HS-5 (cell line): ENCODE measurements at regions not wholly inside any gene's neighbourhood (a gene's known extent, or its start where the extent isn't known, plus 50 kb on each side); places are given as distances from the start of the nearest gene placed in this dataset.
"Not testable (repeated sequence)": the region's sequence is repeated elsewhere in the genome, so short reads cannot be mapped to it uniquely, and the experiment has no call there.

Source experiments
- DNase-seq: peaks from one replicate; pipeline ENCODE4 v3.0.0-alpha.2; 2012; ENCODE audit warnings: low read depth

DNA sequence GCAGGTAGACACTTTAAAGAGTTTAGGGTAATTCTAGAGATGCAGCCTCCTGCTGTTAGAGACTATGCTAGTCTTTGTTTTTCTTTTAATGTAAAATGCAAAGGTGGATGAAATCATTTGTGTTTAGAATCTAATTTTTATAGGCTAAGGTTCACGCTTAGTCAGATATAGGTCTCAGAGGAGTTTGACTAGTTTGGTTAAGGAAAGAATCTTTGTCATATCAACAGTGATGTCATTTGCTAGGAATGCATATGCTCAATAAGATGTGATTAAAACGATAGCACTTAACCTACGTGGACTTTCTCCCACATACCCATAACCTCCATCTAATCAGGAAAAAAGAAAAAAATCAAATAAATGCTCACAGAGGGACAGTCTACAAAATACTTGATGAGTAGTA is 859.3 kb upstream of the ATXN7L3B start:
- DNase-seq: peak; percentile 34

DNA sequence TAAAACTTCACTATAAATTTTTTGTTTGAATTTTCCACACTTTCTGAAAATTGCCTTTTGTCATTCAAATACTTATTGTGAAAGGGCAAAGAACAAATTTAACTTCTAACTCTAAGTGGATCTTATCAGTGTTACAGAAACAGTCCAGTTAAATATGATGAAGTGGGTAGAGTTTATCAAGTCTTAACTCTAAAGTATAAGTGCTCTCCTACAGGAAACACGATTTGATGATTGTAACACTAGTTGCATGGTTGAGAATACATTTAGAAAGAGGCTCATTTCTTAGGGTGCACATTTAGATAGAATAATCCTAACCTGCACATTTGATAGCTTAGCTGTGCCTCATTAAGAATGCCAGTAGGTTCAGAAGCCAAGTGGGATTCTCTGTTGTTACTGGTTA is 838.3 kb upstream of the ATXN7L3B start:
- DNase-seq: no peak

DNA sequence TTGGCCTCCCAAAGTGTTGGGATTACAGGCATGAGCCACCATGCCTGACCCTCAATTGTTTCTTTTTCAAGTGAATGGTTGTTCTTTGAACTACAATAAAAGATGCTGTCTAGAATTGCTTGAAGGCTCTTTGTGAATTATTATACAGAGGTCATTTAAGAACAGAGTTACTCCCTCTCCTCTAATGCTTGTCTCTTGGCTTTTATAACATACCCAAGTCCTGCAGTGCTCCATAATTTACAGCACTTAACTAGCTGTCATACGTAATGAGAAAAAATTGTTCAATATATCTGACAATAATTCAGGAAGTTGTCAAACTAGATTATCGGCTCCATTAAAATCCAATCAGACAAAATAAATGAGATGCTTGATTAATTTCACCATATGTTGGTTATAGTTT is 823.0 kb upstream of the ATXN7L3B start:
- no peak for DNase-seq

DNA sequence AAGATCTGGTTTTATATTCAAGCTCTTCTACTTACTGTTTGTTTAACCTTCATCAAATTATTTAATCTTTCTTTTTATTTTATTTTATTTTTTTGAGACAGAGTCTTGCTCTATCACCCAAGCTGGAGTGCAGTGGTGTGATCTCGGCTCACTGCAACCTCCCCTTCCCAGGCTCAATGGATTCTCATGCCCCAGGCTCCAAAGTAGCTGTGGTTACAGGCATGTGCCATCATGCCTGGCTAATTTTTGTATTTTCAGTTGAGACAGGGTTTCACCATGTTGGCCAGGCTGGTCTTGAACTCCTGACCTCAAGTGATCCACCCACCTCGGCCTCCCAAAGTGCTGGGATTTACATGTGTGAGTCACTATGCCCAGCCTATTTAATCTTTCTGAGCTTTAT is 821.5 kb upstream of the ATXN7L3B start:
- not testable (repeated sequence) for DNase-seq

DNA sequence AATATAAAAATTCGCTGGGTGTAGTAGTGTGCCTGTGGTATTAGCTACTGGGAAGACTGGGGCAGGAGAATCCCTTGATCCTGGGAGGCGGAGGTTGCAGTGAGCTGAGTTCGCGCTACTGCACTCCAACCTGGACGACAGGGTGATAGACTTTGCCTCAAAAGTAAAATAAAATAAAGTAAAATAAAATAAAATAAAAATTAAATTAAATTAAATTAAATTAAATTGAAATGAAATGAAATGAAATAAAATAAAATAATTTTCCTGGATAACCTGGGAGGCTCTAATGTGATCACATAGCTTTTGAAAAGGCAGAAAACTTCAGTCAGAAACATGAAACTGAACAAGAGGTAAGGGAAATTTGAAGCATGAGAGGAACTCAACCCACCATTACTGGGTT is 818.4 kb upstream of the ATXN7L3B start:
- DNase-seq: no peak

DNA sequence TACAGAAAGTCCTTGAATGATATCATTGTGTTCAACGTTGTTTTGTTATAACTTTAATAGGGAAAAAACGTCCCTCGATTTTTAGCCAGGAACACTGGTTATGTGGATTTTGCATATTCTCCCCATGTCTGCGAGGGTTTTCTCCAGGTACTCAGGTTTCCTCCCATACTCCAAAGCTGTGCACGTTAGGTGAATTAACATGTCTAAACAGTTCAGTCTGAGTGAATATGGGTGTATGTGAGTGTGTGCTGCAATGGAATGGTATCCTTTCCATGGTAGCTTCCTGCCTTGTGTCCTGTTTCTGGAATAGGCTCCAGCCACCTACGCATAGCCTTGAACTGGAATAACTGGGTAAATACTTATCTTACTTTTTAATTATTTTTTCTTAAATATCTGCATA is 810.8 kb upstream of the ATXN7L3B start:
- DNase-seq: no peak

DNA sequence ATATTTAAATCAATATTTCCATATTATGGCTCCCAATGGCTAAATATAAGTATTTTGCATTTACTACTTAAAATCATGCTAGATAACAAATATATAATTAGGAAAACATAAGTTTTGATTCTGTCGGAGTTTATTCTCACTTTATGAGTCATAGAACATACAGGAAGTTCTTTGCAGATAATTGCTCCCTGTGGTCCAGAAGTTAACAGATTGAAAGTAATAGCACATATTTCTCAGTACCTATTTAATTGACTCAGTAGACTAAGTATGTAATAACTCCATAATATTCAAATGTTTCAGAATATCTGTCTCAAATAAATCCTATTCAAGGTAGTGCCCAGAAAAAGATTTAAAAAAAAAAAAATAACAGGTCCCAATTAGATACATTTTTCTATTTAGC is 806.0 kb upstream of the ATXN7L3B start:
- DNase-seq: no peak

- DNase-seq: no peak
Measured at GRCh38 chr12:73769337-73769736, 768.3 kb upstream of the ATXN7L3B start.

GRCh38 chr12:73798523-73798922 is 739.1 kb upstream of the ATXN7L3B start:
- no peak for DNase-seq

GRCh38 chr12:73815072-73815645 is 722.5 kb upstream of the ATXN7L3B start:
- DNase-seq: no peak

DNA sequence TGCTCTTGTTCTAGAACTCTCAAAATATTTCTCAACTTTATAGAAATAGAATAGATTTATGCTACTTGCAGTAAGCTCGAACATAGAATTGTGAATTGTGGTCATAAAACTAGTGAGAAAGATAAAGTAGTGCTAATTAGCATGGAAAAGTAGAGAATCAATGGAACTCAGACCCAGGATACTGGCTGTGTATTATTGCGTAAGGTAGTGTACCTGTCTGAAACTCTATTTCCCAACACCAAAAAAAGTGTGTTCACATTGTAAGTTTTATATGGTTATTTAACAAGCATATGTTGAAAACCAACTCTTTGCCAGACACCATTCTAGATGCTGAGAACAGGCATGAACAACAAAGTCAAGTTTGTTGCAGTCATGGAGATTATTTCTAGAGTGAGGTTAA is 720.5 kb upstream of the ATXN7L3B start:
- no peak for DNase-seq

DNA sequence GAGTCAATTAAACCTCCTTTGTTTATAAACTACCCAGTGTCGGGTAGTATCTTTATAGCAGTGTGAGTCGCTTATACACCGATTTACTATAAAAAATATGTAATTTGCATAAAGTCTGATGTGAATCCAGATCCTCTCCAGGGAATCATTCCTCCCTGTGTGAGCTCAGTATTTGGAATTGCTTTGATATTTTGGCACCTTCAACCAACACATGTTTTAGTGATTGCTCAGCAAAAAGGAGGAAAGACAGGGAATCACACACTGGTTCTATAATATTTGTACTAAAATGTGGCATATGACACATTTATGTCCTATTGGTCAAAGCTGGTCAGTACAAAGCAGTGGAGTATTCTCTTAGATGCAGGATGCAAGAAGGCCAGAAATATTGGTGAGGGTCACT is 703.9 kb upstream of the ATXN7L3B start:
- peak; percentile 4 for DNase-seq

DNA sequence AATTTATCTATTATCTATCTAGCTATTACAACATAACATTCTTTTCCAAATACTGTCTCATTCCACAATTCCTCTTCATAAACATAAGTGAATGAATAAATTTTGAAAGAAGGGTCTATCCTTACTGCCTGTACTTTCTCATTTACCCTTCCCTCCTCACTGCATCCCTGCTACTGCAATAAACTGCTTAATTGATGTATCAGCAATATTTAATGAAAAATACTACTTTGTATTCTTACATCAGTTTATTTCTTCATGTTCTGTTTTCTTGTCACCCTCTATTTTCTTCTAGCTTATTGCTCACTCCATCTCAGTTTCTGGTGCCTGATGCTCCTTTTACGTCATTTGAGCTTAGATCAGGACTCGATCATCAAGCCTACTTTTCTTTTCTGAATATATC is 695.7 kb upstream of the ATXN7L3B start:
- no peak for DNase-seq

DNA sequence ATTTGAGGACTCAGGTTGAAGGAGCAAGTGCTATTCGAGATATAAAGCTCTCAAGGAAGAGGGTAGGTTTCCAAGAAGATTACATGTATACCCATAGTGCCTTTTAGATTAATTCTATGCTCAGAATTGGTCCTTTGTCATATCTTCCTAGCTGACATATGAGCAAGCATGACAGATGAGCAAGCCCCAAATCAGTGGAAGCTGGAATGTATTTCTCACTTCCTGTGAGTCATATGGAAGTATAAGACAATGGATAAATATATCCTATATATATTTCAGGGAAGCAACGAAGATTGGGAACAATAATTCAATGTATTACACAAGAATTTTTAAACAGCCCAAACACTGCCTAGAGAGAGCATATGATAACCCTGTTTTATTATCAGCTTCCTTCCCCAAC is 674.1 kb upstream of the ATXN7L3B start:
- DNase-seq: peak; percentile 74

GRCh38 chr12:73867147-73867546 is 670.5 kb upstream of the ATXN7L3B start:
- no peak for DNase-seq

GRCh38 chr12:73877291-73877690 is 660.3 kb upstream of the ATXN7L3B start:
- not testable (repeated sequence) for DNase-seq

DNA sequence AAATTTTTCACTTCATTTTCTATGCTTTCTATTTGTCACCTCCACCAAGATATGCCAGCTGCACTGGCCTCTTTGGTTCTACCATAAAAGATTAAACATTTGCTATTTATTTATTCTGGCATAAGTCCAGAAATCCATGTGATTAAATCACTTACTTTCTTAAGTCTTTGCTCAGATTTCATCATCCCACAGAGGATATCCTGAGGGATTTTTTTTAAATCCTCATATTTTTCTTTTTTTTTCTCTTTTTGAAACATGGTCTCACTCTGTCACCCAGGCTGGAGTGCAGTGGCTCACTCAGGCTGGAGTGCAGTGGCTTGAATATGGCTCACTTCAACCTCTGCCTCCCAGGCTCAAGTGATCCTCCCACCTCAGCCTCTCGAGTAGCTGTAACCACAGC is 645.4 kb upstream of the ATXN7L3B start:
- DNase-seq: no peak

GRCh38 chr12:73898645-73899044 is 639.0 kb upstream of the ATXN7L3B start:
- DNase-seq: no peak

DNA sequence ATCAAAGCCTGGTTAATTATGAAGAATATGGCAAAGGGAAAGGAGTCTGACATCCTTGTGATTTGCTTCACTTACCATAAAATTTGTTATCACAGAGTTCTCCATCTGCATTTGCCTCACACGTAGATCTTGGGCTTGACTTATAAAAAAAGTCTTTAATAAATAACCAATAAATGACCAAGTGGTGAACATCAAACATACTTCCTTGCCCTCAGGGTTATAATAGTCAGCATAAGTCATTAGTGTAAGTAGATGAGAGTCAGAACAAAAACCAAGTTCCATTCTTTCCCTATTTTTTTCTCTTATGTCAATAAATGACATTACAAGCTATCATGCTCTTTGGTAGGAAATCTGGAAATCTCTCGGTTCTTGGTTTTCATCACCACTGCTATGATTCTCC is 635.4 kb upstream of the ATXN7L3B start:
- DNase-seq: no peak

DNA sequence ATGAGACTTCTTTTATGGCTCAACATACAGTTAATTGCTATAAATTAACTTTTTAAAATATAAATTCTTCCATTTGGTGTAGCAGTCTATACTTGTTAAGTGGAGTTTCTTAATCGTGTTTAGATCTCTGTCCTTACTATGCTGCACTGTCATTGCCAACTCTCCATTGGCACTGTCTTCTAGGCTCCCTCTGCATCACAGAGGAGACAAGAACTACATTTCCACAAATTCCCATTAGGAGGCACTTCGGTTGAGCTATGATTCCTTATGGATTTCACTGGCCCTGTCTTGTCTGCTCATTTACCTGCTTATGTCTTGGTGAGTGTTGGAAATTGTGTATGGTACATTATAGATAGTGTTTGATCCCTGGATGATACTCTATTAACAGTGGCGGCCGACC is 630.9 kb upstream of the ATXN7L3B start:
- no peak for DNase-seq

- no peak for DNase-seq
Measured at GRCh38 chr12:73935817-73936216, 601.8 kb upstream of the ATXN7L3B start.

GRCh38 chr12:73947326-73948026 is 590.2 kb upstream of the ATXN7L3B start:
- no peak for DNase-seq

DNA sequence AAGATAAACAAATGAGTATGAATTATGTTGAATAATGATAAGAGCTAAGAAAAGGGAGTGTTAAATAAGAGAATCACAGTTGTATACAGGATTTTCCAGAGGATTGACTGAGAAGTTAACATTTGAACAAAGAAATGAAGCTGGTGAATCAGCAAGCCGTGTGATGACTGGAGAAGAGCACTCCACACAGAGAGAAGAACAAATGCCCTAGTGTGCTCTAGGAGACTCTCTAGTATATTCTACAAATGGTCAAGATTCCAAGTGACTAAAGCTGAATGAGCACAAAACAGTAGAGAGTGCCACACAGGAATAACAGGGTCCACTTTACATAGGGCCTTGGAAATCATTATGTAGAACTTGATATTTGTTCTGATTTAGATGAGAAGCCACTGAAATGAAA is 587.1 kb upstream of the ATXN7L3B start:
- no peak for DNase-seq
